ENCODE measurements at regions not wholly inside any gene's neighbourhood (a gene's known extent, or its start where the extent isn't known, plus 50 kb on each side); places are given as distances from the start of the nearest gene placed in this dataset.

- TF ChIP-seq TP53 (CRISPR knock-in tag; IDR thresholded peaks at IDR 0.05) (no peak), NFE2L1 (CRISPR knock-in tag; IDR thresholded peaks at IDR 0.05) (no peak), PREB (CRISPR knock-in tag; IDR thresholded peaks at IDR 0.05; ENCODE audit: borderline replicate concordance) (no peak), E2F5 (CRISPR knock-in tag; IDR thresholded peaks at IDR 0.05) (no peak), TCF7 (CRISPR knock-in tag; IDR thresholded peaks at IDR 0.05; ENCODE audit: low read depth) (no peak), NR1H2 (CRISPR knock-in tag; IDR thresholded peaks at IDR 0.05) (no peak)
- TF ChIP-seq, protein P1, sequence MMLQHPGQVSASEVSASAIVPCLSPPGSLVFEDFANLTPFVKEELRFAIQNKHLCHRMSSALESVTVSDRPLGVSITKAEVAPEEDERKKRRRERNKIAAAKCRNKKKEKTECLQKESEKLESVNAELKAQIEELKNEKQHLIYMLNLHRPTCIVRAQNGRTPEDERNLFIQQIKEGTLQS (CRISPR knock-in tag; conservative IDR thresholded peaks at IDR 0.05) = no peak
- TF ChIP-seq, protein P2, sequence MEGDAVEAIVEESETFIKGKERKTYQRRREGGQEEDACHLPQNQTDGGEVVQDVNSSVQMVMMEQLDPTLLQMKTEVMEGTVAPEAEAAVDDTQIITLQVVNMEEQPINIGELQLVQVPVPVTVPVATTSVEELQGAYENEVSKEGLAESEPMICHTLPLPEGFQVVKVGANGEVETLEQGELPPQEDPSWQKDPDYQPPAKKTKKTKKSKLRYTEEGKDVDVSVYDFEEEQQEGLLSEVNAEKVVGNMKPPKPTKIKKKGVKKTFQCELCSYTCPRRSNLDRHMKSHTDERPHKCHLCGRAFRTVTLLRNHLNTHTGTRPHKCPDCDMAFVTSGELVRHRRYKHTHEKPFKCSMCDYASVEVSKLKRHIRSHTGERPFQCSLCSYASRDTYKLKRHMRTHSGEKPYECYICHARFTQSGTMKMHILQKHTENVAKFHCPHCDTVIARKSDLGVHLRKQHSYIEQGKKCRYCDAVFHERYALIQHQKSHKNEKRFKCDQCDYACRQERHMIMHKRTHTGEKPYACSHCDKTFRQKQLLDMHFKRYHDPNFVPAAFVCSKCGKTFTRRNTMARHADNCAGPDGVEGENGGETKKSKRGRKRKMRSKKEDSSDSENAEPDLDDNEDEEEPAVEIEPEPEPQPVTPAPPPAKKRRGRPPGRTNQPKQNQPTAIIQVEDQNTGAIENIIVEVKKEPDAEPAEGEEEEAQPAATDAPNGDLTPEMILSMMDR (IDR thresholded peaks at IDR 0.05) = no peak
- TF ChIP-seq, protein P3, sequence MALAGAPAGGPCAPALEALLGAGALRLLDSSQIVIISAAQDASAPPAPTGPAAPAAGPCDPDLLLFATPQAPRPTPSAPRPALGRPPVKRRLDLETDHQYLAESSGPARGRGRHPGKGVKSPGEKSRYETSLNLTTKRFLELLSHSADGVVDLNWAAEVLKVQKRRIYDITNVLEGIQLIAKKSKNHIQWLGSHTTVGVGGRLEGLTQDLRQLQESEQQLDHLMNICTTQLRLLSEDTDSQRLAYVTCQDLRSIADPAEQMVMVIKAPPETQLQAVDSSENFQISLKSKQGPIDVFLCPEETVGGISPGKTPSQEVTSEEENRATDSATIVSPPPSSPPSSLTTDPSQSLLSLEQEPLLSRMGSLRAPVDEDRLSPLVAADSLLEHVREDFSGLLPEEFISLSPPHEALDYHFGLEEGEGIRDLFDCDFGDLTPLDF (CRISPR knock-in tag; IDR thresholded peaks at IDR 0.05) = no peak
Measured at GRCh38 chr4:185987961-185988627, 80.9 kb upstream of the TLR3 start.
